ENCODE measurements at regions not wholly inside any gene's neighbourhood (a gene's known extent, or its start where the extent isn't known, plus 50 kb on each side); places are given as distances from the start of the nearest gene placed in this dataset.
"Not testable (repeated sequence)": the region's sequence is repeated elsewhere in the genome, so short reads cannot be mapped to it uniquely, and the experiment has no call there.

GRCh38 chr22:33971561-33971961 is 51.3 kb upstream of the LARGE1 start:
- DNase-seq (ENCODE audit: low read depth), result no peak

GRCh38 chr22:33975841-33976240 is 55.6 kb upstream of the LARGE1 start:
- DNase-seq (ENCODE audit: low read depth), result no peak

GRCh38 chr22:33983558-33983957 is 63.3 kb upstream of the LARGE1 start:
- DNase-seq (ENCODE audit: low read depth), result no peak

GRCh38 chr22:33984211-33984610 is 63.9 kb upstream of the LARGE1 start:
- DNase-seq (ENCODE audit: low read depth), result no peak

- DNase-seq (ENCODE audit: low read depth), result no peak
Measured at GRCh38 chr22:33984656-33985285, 64.5 kb upstream of the LARGE1 start.

GRCh38 chr22:33985506-33985905 is 65.2 kb upstream of the LARGE1 start:
- DNase-seq (ENCODE audit: low read depth), result no peak

GRCh38 chr22:33986167-33986771 is 66.0 kb upstream of the LARGE1 start:
- DNase-seq (ENCODE audit: low read depth), result no peak

- DNase-seq (ENCODE audit: low read depth), result no peak
Measured at GRCh38 chr22:33986954-33987353, 66.7 kb upstream of the LARGE1 start.

GRCh38 chr22:33989263-33989662 is 69.0 kb upstream of the LARGE1 start:
- DNase-seq (ENCODE audit: low read depth), result not testable (repeated sequence)

GRCh38 chr22:33991620-33992019 is 71.3 kb upstream of the LARGE1 start:
- no peak for DNase-seq (ENCODE audit: low read depth)

GRCh38 chr22:33996824-33997223 is 76.5 kb upstream of the LARGE1 start:
- DNase-seq (ENCODE audit: low read depth), result no peak

GRCh38 chr22:34000879-34001526 is 80.7 kb upstream of the LARGE1 start:
- DNase-seq (ENCODE audit: low read depth), result no peak

- no peak for DNase-seq (ENCODE audit: low read depth)
Measured at GRCh38 chr22:34001701-34002466, 81.6 kb upstream of the LARGE1 start.

GRCh38 chr22:34004058-34004457 is 83.8 kb upstream of the LARGE1 start:
- DNase-seq (ENCODE audit: low read depth), result no peak

GRCh38 chr22:34010259-34010658 is 90.0 kb upstream of the LARGE1 start:
- DNase-seq (ENCODE audit: low read depth), result no peak

GRCh38 chr22:34015642-34016041 is 95.4 kb upstream of the LARGE1 start:
- no peak for DNase-seq (ENCODE audit: low read depth)

GRCh38 chr22:34017205-34017604 is 96.9 kb upstream of the LARGE1 start:
- no peak for DNase-seq (ENCODE audit: low read depth)

GRCh38 chr22:34019190-34019845 is 99.0 kb upstream of the LARGE1 start:
- DNase-seq (ENCODE audit: low read depth), result no peak

- no peak for DNase-seq (ENCODE audit: low read depth)
Measured at GRCh38 chr22:34035209-34035608, 114.9 kb upstream of the LARGE1 start.

GRCh38 chr22:34036931-34037330 is 116.7 kb upstream of the LARGE1 start:
- DNase-seq (ENCODE audit: low read depth), result no peak

GRCh38 chr22:34038801-34039555 is 118.7 kb upstream of the LARGE1 start:
- no peak for DNase-seq (ENCODE audit: low read depth)

- no peak for DNase-seq (ENCODE audit: low read depth)
Measured at GRCh38 chr22:34045311-34045710, 125.0 kb upstream of the LARGE1 start.
